ENCODE measurements at regions not wholly inside any gene's neighbourhood (a gene's known extent, or its start where the extent isn't known, plus 50 kb on each side); places are given as distances from the start of the nearest gene placed in this dataset.

DNA sequence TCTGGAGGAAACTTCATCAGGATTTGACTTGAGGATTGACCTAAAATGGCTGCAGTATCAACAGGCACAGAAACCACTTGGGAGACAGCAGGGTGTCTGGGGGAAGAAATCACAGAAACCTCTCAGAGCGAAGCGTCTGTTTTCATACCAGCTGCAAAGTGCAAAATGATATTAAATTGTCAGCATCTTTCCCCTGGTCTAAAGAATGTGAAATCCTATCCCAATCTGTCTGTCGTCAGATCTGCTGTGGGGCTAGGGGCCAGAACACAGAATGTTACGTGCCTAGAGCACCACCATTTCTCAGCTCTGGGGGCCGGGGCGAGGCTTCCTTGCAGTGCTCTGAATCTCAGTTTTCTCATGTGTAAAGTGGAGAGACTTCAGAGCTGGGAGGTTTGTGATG is 54.1 kb upstream of the MYCN start:
- H3K9me3 ChIP-seq = no peaks in the 10 kb centered on the region
- H3K4me1 ChIP-seq = no peaks in the 10 kb centered on the region
- no peak overlapping the region for H3K4me3 ChIP-seq
- no peak for DNase-seq (ENCODE audit: low spot score in 2 of 2)
- H3K27me3 ChIP-seq (ENCODE audit: low read depth) = no peaks in the 10 kb centered on the region
- in situ Hi-C loops (cut with MboI; ENCODE audit: low sequenced_read_pairs) = no loop called here
- H3K36me3 ChIP-seq (replicated peaks) = no peaks in the 10 kb centered on the region

DNA sequence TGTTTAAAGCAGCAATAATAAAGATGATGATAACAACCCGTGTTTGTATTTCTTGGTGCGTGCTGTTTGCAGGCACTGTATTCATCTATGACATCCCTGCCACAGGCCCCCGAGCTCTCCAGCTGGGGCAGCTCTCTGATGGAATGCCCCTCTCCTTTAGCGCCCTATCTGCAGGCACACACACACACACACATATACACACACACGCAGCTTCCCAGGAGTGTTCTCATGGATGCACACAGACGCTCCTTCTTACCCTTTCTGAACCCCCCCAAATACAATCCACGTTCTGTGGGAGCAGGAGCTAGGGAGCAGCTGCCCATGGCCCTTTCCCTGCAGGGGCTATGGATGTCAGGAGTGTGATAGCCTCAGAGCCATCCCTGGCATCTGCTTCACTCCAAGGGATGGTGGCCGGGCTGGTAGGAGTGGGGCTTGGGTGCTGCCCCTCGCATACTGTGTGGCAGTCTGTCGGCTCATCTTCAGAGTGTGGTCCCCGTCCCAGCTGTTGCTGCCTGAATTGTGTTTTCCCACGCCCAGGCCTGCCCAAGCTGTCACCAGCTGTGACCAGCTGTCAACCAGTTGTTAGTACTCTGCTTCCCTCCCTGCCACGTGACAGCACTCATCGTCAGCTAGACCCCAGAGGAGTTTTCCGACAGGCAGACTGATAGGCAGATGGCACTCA is 50.8 kb upstream of the MYCN start:
- Histone ChIP-seq H3K4me1 (no peaks in the 10 kb centered on the region), H3K4me3 (no peak overlapping the region), H3K9me3 (no peaks in the 10 kb centered on the region), H3K36me3 (replicated peaks) (no peaks in the 10 kb centered on the region), H3K27me3 (ENCODE audit: low read depth) (no peaks in the 10 kb centered on the region)
- in situ Hi-C loops (cut with MboI; ENCODE audit: low sequenced_read_pairs) = no loop called here
- DNase-seq (ENCODE audit: low spot score in 2 of 2) = no peak

DNA sequence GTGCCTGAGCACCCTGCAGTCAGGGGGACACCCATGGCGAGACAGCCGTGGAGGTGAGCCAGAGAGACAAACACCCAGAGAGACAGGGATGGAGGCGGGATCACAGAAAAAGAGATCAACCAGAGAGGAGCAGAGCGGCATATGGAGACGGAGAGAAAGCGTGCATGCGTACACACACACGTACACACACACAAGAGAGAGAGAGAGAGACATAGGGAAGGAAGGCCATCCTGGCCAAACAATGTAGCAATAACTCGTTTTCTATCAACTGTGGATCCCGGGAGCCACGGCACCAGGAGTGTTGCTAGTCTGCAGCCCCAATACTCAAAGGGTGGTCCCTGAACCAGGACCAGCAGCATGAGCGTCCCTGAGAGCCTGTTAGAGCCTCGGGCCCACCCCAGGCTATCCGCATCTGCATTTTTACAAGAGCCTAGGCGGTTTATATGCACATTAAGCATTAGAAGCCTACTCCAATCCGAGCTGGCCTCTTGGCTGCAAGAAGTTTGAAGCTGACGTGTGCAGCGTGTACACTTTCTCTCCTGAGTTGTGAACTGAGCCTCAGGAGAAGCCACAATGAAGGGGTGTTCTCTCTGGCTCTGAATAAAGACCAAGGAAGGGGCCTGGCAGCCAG is 50.1 kb upstream of the MYCN start:
- Histone ChIP-seq H3K36me3 (replicated peaks) (no peaks in the 10 kb centered on the region), H3K9me3 (no peaks in the 10 kb centered on the region), H3K27me3 (ENCODE audit: low read depth) (no peaks in the 10 kb centered on the region), H3K4me3 (no peak overlapping the region), H3K4me1 (no peaks in the 10 kb centered on the region)
- in situ Hi-C loops (cut with MboI; ENCODE audit: low sequenced_read_pairs) = no loop called here
- no peak for DNase-seq (ENCODE audit: low spot score in 2 of 2)
